Stomach smooth muscle (tissue), 2 donors: ENCODE measurements at regions not wholly inside any gene's neighbourhood (a gene's known extent, or its start where the extent isn't known, plus 50 kb on each side); places are given as distances from the start of the nearest gene placed in this dataset.

ENCODE experiments used
- H3K27ac ChIP-seq: one replicate; pipeline ENCODE4 v1.7.0; 2013; ENCODE audit warnings: mild to moderate bottlenecking, low read length, inconsistent platforms
- H3K27me3 ChIP-seq, 2 donors: one replicate each; pipeline ENCODE4 v1.7.0; 2013; ENCODE audit warnings: low read length in 2 of 2; ENCODE audit not compliant: insufficient read depth in 2 of 2, control insufficient read depth in 1 of 2
- H3K36me3 ChIP-seq, 2 donors: one replicate each; pipeline ENCODE4 v1.7.0; 2013; ENCODE audit warnings: low read length in 2 of 2; ENCODE audit not compliant: control insufficient read depth in 2 of 2, insufficient read depth in 2 of 2
- H3K4me1 ChIP-seq: one replicate; pipeline ENCODE4 v1.7.0; 2013; ENCODE audit warnings: low read length; ENCODE audit not compliant: control insufficient read depth, insufficient read depth
- H3K4me3 ChIP-seq, 2 donors: one replicate each; pipeline ENCODE4 v1.7.0; 2013; ENCODE audit warnings: low read length in 2 of 2
- H3K9ac ChIP-seq, 2 donors: one replicate each; pipeline ENCODE4 v1.7.0; 2013; ENCODE audit warnings: low read length in 2 of 2, mild to moderate bottlenecking in 1 of 2
- H3K9me3 ChIP-seq, 2 donors: one replicate each; pipeline ENCODE4 v1.7.0; 2013; ENCODE audit warnings: low read length in 2 of 2; ENCODE audit not compliant: control insufficient read depth in 2 of 2
- donor health status: healthy.
- donor health status: Pancreatic carcinoma.

DNA sequence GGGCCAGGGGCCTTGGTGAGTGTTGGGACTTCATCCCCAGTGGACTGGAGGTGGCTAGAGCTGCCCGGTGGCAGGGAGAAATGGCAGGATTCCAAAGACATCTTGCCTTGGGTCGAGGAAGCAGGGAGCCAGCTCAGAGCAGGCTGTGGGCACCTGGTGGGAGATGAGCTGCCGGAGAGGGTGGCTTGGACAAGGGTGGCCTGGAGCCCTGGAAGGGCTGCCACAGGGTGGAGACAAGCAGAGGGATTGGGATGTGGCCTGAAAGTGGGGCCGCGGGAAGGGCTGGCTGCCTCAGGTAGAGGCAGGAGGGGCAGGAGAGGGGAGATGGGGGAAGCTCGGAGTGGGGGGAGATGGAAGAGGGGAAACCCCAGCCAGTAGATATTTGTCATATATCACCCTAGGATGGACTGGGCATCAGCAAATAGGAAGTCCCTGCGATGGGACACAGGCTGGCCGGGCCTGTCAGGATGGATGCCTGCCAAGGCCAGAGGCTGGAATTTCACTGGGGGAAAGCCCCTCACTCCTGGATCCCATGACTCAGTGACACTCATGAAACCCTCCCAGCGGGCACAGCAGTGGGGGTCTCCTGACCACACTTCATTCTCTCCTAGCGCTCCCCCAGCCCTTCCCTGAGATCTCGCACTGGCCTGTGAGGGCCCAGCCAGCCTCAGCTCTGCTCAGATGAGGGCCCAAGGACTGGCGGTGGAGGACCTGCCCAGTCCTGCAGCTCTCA is 72.0 kb upstream of the SHISAL1 start:
- Histone ChIP-seq H3K27ac (no peak overlapping the region), H3K4me3 (no peak overlapping the region), H3K27me3 (peaks cover 0 to 4% of the 10 kb centered on the region in 2 donors), H3K4me1 (peaks cover 14% of the 10 kb centered on the region), H3K36me3 (no peaks in the 10 kb centered on the region), H3K9me3 (no peaks in the 10 kb centered on the region), H3K9ac (no peak overlapping the region)

GRCh38 chr22:44383652-44384562 is 71.2 kb upstream of the SHISAL1 start:
- Histone ChIP-seq H3K27me3 (peaks cover 0 to 4% of the 10 kb centered on the region in 2 donors), H3K9ac (no peak overlapping the region), H3K27ac (no peak overlapping the region), H3K4me3 (no peak overlapping the region), H3K9me3 (no peaks in the 10 kb centered on the region), H3K36me3 (no peaks in the 10 kb centered on the region), H3K4me1 (peaks cover 14% of the 10 kb centered on the region)

DNA sequence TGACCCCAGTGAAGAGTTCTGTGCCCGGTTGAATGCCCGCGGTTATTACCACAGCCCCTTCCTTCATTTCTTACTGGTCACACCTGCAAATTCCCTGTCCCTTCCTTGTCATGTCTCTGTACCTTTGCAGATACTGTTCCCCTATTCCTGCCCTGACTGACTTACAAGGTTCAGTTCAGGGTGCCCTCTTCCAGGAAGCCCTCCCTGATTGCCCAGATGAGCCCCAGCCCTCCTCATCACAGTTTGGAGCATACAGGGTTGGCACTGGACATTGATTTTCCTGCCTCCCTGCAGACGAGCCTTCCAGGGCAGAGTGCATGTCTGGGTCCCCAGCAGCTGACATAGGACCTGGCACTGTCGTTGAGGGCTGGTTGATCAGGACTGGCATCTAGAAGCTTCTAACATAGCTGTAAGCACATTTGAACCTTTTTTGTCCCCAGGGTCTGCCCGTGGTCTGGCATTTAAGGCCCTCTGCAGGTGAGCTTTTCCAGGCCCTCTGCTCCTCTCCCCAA is 70.4 kb upstream of the SHISAL1 start:
- Histone ChIP-seq H3K27me3 (peaks cover 0 to 4% of the 10 kb centered on the region in 2 donors), H3K4me3 (no peak overlapping the region), H3K9ac (no peak overlapping the region), H3K36me3 (no peaks in the 10 kb centered on the region), H3K27ac (no peak overlapping the region), H3K4me1 (peaks cover 14% of the 10 kb centered on the region), H3K9me3 (peaks cover 4% of the 10 kb centered on the region in 2 donors)

- H3K36me3 ChIP-seq = no peaks in the 10 kb centered on the region
- H3K27ac ChIP-seq = no peak overlapping the region
- peaks cover 4 to 7% of the 10 kb centered on the region in 2 donors for H3K9me3 ChIP-seq
- peaks cover 0 to 4% of the 10 kb centered on the region in 2 donors for H3K27me3 ChIP-seq
- H3K9ac ChIP-seq = no peak overlapping the region
- H3K4me3 ChIP-seq = no peak overlapping the region
- peaks cover 14% of the 10 kb centered on the region for H3K4me1 ChIP-seq
Measured at GRCh38 chr22:44382116-44383038, 69.6 kb upstream of the SHISAL1 start.

DNA sequence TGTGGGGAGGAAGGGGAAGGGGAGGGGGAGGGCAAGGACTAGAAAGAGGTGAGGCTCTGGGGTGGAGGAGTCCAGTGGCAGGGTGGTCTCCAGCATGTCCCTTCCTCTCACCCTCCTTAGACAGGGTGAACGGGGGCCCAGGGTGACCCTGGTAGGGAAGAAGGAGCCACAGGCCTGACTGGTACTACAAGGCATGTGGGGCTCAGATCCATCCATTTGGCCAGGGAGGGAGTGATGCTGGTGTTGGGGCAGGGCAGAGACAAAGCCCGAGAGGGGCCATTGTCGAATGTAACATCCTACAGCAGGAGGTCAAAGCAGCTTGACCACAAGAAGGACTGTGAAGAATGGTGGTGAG is 69.0 kb upstream of the SHISAL1 start:
- H3K9ac ChIP-seq = no peak overlapping the region
- peaks cover 4 to 7% of the 10 kb centered on the region in 2 donors for H3K9me3 ChIP-seq
- peaks cover 0 to 4% of the 10 kb centered on the region in 2 donors for H3K27me3 ChIP-seq
- H3K36me3 ChIP-seq = no peaks in the 10 kb centered on the region
- no peak overlapping the region for H3K4me3 ChIP-seq
- H3K27ac ChIP-seq = no peak overlapping the region
- peaks cover 14% of the 10 kb centered on the region for H3K4me1 ChIP-seq

- Histone ChIP-seq H3K27me3 (peaks cover 0 to 2% of the 10 kb centered on the region in 2 donors), H3K4me3 (peak overlapping the region in 1 of 2 donors; percentile 35), H3K4me1 (peaks cover 14% of the 10 kb centered on the region), H3K9ac (no peak overlapping the region), H3K27ac (no peak overlapping the region), H3K9me3 (peaks cover 4 to 7% of the 10 kb centered on the region in 2 donors), H3K36me3 (no peaks in the 10 kb centered on the region)
Measured at GRCh38 chr22:44380756-44381486, 68.2 kb upstream of the SHISAL1 start.

GRCh38 chr22:44379817-44380755 is 67.3 kb upstream of the SHISAL1 start:
- Histone ChIP-seq H3K36me3 (no peaks in the 10 kb centered on the region), H3K4me1 (peaks cover 14% of the 10 kb centered on the region), H3K9ac (no peak overlapping the region), H3K27me3 (peaks cover 0 to 2% of the 10 kb centered on the region in 2 donors), H3K9me3 (peaks cover 6 to 7% of the 10 kb centered on the region in 2 donors), H3K27ac (no peak overlapping the region), H3K4me3 (no peak overlapping the region)

- H3K4me3 ChIP-seq = no peak overlapping the region
- H3K9ac ChIP-seq = no peak overlapping the region
- peaks cover 0 to 2% of the 10 kb centered on the region in 2 donors for H3K27me3 ChIP-seq
- no peaks in the 10 kb centered on the region for H3K36me3 ChIP-seq
- H3K9me3 ChIP-seq = peaks cover 6 to 7% of the 10 kb centered on the region in 2 donors
- H3K4me1 ChIP-seq = peaks cover 14% of the 10 kb centered on the region
- H3K27ac ChIP-seq = no peak overlapping the region
Measured at GRCh38 chr22:44378380-44378779, 65.6 kb upstream of the SHISAL1 start.

GRCh38 chr22:44375451-44375850 is 62.7 kb upstream of the SHISAL1 start:
- peaks cover 6 to 7% of the 10 kb centered on the region in 2 donors for H3K9me3 ChIP-seq
- no peak overlapping the region for H3K27ac ChIP-seq
- H3K9ac ChIP-seq = no peak overlapping the region
- no peaks in the 10 kb centered on the region for H3K36me3 ChIP-seq
- peaks cover 0 to 2% of the 10 kb centered on the region in 2 donors for H3K27me3 ChIP-seq
- H3K4me3 ChIP-seq = no peak overlapping the region
- no peaks in the 10 kb centered on the region for H3K4me1 ChIP-seq
